GM12891 (cell line): ENCODE measurements at regions not wholly inside any gene's neighbourhood (a gene's known extent, or its start where the extent isn't known, plus 50 kb on each side); places are given as distances from the start of the nearest gene placed in this dataset.

Experiments used
- PAX5 ChIP-seq: IDR thresholded peaks from 2 replicates; pipeline ENCODE4 v1.6.1; 2011; ENCODE audit warnings: low read length, moderate library complexity, mild to moderate bottlenecking; ENCODE audit not compliant: insufficient read depth, severe bottlenecking
- POLR2A ChIP-seq: IDR thresholded peaks from 2 replicates; pipeline ENCODE4 v1.6.1; 2011; ENCODE audit warnings: low read depth, low read length, control low read depth
- POLR2AphosphoS5 ChIP-seq: IDR thresholded peaks from 2 replicates; pipeline ENCODE4 v1.6.1; 2011; ENCODE audit warnings: low read depth, low read length, control low read depth
- SPI1 ChIP-seq: IDR thresholded peaks from 2 replicates; pipeline ENCODE4 v1.6.1; 2011; ENCODE audit warnings: low read depth, low read length, control low read depth
- TAF1 ChIP-seq: IDR thresholded peaks from 2 replicates; pipeline ENCODE4 v1.6.1; 2011; ENCODE audit warnings: low read depth, low read length, control low read depth

- TF ChIP-seq POLR2A (no peak), POLR2AphosphoS5 (no peak), SPI1 (no peak), TAF1 (no peak), PAX5 (no peak)
Observed at GRCh38 chr11:121721448-121721847, 268.7 kb upstream of the SORL1-AS1 start.
